Astrocyte (in vitro differentiated cells and primary cell): ENCODE measurements at regions not wholly inside any gene's neighbourhood (a gene's known extent, or its start where the extent isn't known, plus 50 kb on each side); places are given as distances from the start of the nearest gene placed in this dataset.

Source experiments
- DNase-seq: peaks from one replicate; pipeline ENCODE4 v3.0.0-alpha.2; 2010; ENCODE audit warnings: low read depth
- FAIRE-seq: peaks from 2 replicates; lab custom pipeline; 2011; peaks lifted over from hg19 to GRCh38; lab: Jason Lieb, UNC
- H2AFZ ChIP-seq: 2 replicates; pipeline ENCODE4 v1.6.0; 2012; ENCODE audit warnings: low read depth, low read length, inconsistent platforms
- H3K27ac ChIP-seq: 2 replicates; pipeline ENCODE4 v1.5.1; 2011; ENCODE audit warnings: low read depth, low read length, inconsistent platforms
- H3K27me3 ChIP-seq: 2 replicates; pipeline ENCODE4 v1.6.0; 2011; ENCODE audit warnings: low read length, inconsistent platforms; ENCODE audit not compliant: insufficient read depth
- H3K36me3 ChIP-seq: 2 replicates; pipeline ENCODE4 v1.5.1; 2011; ENCODE audit warnings: low read length, inconsistent platforms; ENCODE audit not compliant: insufficient read depth
- H3K4me1 ChIP-seq: 2 replicates; pipeline ENCODE4 v1.5.1; 2011; ENCODE audit warnings: low read length, inconsistent platforms; ENCODE audit not compliant: insufficient read depth
- H3K4me2 ChIP-seq: 2 replicates; pipeline ENCODE4 v1.6.0; 2012; ENCODE audit warnings: low read length, inconsistent platforms
- H3K4me3 ChIP-seq: 2 replicates; pipeline ENCODE4 v1.5.1; 2011; ENCODE audit warnings: low read depth, mild to moderate bottlenecking, low read length, inconsistent platforms; ENCODE audit not compliant: insufficient read depth
- H3K79me2 ChIP-seq: 2 replicates; pipeline ENCODE4 v1.6.0; 2012; ENCODE audit warnings: mild to moderate bottlenecking, low read length, inconsistent platforms; ENCODE audit not compliant: insufficient read depth
- H3K9ac ChIP-seq: 2 replicates; pipeline ENCODE4 v1.6.0; 2012; ENCODE audit warnings: mild to moderate bottlenecking, low read length, inconsistent platforms
- H3K9me3 ChIP-seq: 2 replicates; pipeline ENCODE4 v1.5.1; 2012; ENCODE audit warnings: low read depth, mild to moderate bottlenecking, low read length, inconsistent platforms; ENCODE audit not compliant: insufficient read depth
- H4K20me1 ChIP-seq: 2 replicates; pipeline ENCODE4 v1.6.0; 2012; ENCODE audit warnings: low read length, inconsistent platforms; ENCODE audit not compliant: insufficient read depth
- H3K27ac Mint-ChIP-seq: one replicate; pipeline ENCODE4 v1.8.0; 2021; ENCODE audit warnings: mild to moderate bottlenecking, mixed read lengths; ENCODE audit not compliant: unreplicated experiment
- H3K27me3 Mint-ChIP-seq: one replicate; pipeline ENCODE4 v1.8.0; 2021; ENCODE audit warnings: low read depth, mixed read lengths; ENCODE audit not compliant: unreplicated experiment
- H3K36me3 Mint-ChIP-seq: one replicate; pipeline ENCODE4 v1.8.0; 2021; ENCODE audit warnings: low read depth, mixed read lengths; ENCODE audit not compliant: unreplicated experiment
- H3K4me1 Mint-ChIP-seq: one replicate; pipeline ENCODE4 v1.8.0; 2021; ENCODE audit warnings: low read depth, mixed read lengths; ENCODE audit not compliant: unreplicated experiment
- H3K4me3 Mint-ChIP-seq: one replicate; pipeline ENCODE4 v1.8.0; 2021; ENCODE audit warnings: mild to moderate bottlenecking, moderate library complexity, mixed read lengths; ENCODE audit not compliant: unreplicated experiment
- H3K9me3 Mint-ChIP-seq: one replicate; pipeline ENCODE4 v1.8.0; 2021; ENCODE audit warnings: mild to moderate bottlenecking, mixed read lengths; ENCODE audit not compliant: unreplicated experiment
- CTCF ChIP-seq: IDR thresholded peaks from 2 replicates; pipeline ENCODE4 v1.5.1; 2011; ENCODE audit warnings: low read depth, mild to moderate bottlenecking, inconsistent platforms, low read length, moderate library complexity; ENCODE audit not compliant: insufficient read depth
- EZH2 ChIP-seq: IDR thresholded peaks from 2 replicates; pipeline ENCODE4 v1.6.1; 2012; ENCODE audit warnings: mild to moderate bottlenecking, low read length, inconsistent platforms; ENCODE audit not compliant: insufficient read depth

- H3K9me3 Mint-ChIP-seq: peaks cover 17% of the 10 kb centered on the region
- no peak overlapping the region for H3K27ac Mint-ChIP-seq
- Histone ChIP-seq H4K20me1 (no peaks in the 10 kb centered on the region), H3K4me2 (no peak overlapping the region), H3K27me3 (no peaks in the 10 kb centered on the region), H2AFZ (no peak overlapping the region), H3K4me3 (no peak overlapping the region), H3K4me1 (no peaks in the 10 kb centered on the region), H3K27ac (no peak overlapping the region), H3K36me3 (no peaks in the 10 kb centered on the region), H3K9me3 (peaks cover 5% of the 10 kb centered on the region), H3K9ac (no peak overlapping the region), H3K79me2 (no peaks in the 10 kb centered on the region)
- TF ChIP-seq CTCF (no peak), EZH2 (no peak)
- FAIRE-seq (no peak), DNase-seq (no peak)
- no peaks in the 10 kb centered on the region for H3K4me1 Mint-ChIP-seq
- H3K36me3 Mint-ChIP-seq: no peaks in the 10 kb centered on the region
- H3K4me3 Mint-ChIP-seq: no peak overlapping the region
- peaks cover 8% of the 10 kb centered on the region for H3K27me3 Mint-ChIP-seq
Observed at GRCh38 chr7:45509222-45509621, 64.9 kb upstream of the ADCY1 start.

- Histone ChIP-seq H3K36me3 (no peaks in the 10 kb centered on the region), H3K4me2 (no peak overlapping the region), H3K9ac (no peak overlapping the region), H3K27me3 (no peaks in the 10 kb centered on the region), H3K9me3 (no peaks in the 10 kb centered on the region), H3K27ac (no peak overlapping the region), H3K79me2 (no peaks in the 10 kb centered on the region), H2AFZ (no peak overlapping the region), H3K4me3 (no peak overlapping the region), H3K4me1 (no peaks in the 10 kb centered on the region), H4K20me1 (no peaks in the 10 kb centered on the region)
- no peaks in the 10 kb centered on the region for H3K4me1 Mint-ChIP-seq
- no peak for FAIRE-seq
- no peak overlapping the region for H3K4me3 Mint-ChIP-seq
- no peak for TF ChIP-seq CTCF
- no peak for TF ChIP-seq EZH2
- peaks cover 2% of the 10 kb centered on the region for H3K9me3 Mint-ChIP-seq
- H3K36me3 Mint-ChIP-seq: no peaks in the 10 kb centered on the region
- H3K27ac Mint-ChIP-seq: no peak overlapping the region
- H3K27me3 Mint-ChIP-seq: peaks cover 2% of the 10 kb centered on the region
- no peak for DNase-seq
Observed at GRCh38 chr7:45511721-45512597, 62.2 kb upstream of the ADCY1 start.

- Histone ChIP-seq H3K36me3 (no peaks in the 10 kb centered on the region), H3K9ac (no peak overlapping the region), H3K27me3 (no peaks in the 10 kb centered on the region), H4K20me1 (no peaks in the 10 kb centered on the region), H2AFZ (no peak overlapping the region), H3K79me2 (no peaks in the 10 kb centered on the region), H3K4me2 (no peak overlapping the region), H3K27ac (no peak overlapping the region), H3K4me3 (no peak overlapping the region), H3K4me1 (no peaks in the 10 kb centered on the region), H3K9me3 (no peaks in the 10 kb centered on the region)
- Mint-ChIP-seq H3K4me3 (no peak overlapping the region), H3K9me3 (no peaks in the 10 kb centered on the region), H3K27ac (no peak overlapping the region), H3K36me3 (no peaks in the 10 kb centered on the region), H3K27me3 (peaks cover 2% of the 10 kb centered on the region), H3K4me1 (no peaks in the 10 kb centered on the region)
- FAIRE-seq (no peak), DNase-seq (no peak)
- TF ChIP-seq EZH2 (no peak), CTCF (no peak)
Observed at GRCh38 chr7:45514944-45515343, 59.2 kb upstream of the ADCY1 start.
